Muscle of leg (tissue), 3 donors: ENCODE measurements at regions not wholly inside any gene's neighbourhood (a gene's known extent, or its start where the extent isn't known, plus 50 kb on each side); places are given as distances from the start of the nearest gene placed in this dataset.

Experiments
- DNase-seq: peaks from one replicate; pipeline ENCODE4 v3.0.0; 2013
- H3K27ac ChIP-seq: one replicate; pipeline ENCODE4 v1.5.1; 2013; ENCODE audit warnings: mild to moderate bottlenecking, low read length, control low read depth
- H3K27me3 ChIP-seq: one replicate; pipeline ENCODE4 v1.6.1; 2013; ENCODE audit warnings: low read length; ENCODE audit not compliant: control insufficient read depth, insufficient read depth
- H3K36me3 ChIP-seq: one replicate; pipeline ENCODE4 v1.6.1; 2013; ENCODE audit warnings: low read length; ENCODE audit not compliant: control insufficient read depth, insufficient read depth
- H3K4me1 ChIP-seq: one replicate; pipeline ENCODE4 v1.6.1; 2013; ENCODE audit warnings: low read length; ENCODE audit not compliant: control insufficient read depth, insufficient read depth
- H3K4me3 ChIP-seq: one replicate; pipeline ENCODE4 v1.5.1; 2013; ENCODE audit warnings: low read length, control low read depth
- H3K9me3 ChIP-seq: replicated peaks from 2 replicates; pipeline ENCODE4 v1.6.1; 2013; ENCODE audit warnings: low read depth, low read length; ENCODE audit not compliant: control insufficient read depth
- WGBS: methylation state at CpG from one replicate; pipeline ENCODE4 v1.1.5; 2013; ENCODE audit warnings: missing lambda C conversion rate; ENCODE audit not compliant: insufficient coverage; 5-methylcytosine and 5-hydroxymethylcytosine counted together

DNA sequence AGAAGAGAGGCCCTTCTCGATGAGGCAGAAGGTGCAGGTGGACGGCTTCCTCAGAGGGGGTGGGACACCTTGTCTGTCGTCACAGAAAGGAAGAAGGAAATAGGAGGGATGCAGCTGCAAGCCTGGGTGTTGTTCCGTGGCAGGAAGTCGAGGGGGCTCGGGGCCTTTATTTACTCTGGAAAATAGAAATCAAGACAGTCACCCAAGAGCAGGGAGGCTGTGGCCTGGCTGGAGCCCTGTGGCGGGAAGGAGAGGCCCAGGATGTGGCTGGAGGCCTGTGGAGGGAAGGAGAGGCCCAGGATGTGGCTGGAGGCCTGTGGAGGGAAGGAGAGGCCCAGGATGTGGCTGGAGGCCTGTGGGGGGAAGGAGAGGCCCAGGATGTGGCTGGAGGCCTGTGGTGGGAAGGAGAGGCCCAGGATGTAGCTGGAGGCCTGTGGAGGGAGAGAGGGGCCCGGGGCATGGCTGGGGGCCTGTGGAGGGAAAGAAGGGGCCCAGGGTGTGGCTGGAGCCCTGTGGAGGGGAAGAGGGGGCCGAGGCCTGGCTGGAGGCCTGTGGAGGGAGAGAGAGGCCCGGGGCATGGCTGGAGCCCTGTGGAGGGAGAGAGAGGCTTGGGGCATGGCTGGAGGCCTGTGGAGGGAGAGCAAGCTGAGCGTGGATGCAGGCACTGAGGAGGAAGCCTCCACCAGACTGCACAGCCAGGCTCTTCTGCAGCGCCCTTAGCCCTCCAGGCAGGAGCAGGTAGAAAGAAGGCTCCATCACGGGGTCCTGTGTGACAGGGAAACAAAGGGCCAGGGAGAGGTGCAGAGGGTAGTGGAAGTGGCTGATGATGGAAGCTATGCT, 97.3 kb upstream of the SFMBT2 start:
- Histone ChIP-seq H3K9me3 (peaks cover 5% of the 10 kb centered on the region), H3K27ac (peak overlapping the region; percentile 9), H3K4me3 (no peak overlapping the region), H3K4me1 (no peaks in the 10 kb centered on the region), H3K36me3 (no peaks in the 10 kb centered on the region), H3K27me3 (peaks cover 4% of the 10 kb centered on the region)
- no peak for DNase-seq
- WGBS, result 74% methylated on average over 13 of the region's 13 CpGs

DNA sequence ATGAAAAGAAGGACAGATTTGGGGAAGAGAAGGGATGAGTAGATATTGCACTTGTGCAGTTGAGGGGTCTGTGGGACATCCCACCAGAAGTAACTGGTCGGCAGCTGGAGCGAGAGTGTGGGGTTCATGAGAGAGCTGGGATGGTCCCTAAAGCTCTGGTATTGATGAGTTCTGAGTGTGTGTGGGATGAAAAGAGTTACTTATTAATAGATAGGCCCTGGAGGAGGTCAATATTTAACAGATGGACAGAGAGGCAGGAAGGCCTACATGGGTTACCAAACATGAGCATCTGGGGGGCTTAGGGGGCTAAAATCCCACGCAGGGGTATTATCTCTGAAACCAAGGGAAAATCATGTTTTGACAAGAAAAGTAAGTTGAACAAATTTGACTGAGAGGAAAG, 95.7 kb upstream of the SFMBT2 start:
- 97% methylated on average over 3 of the region's 3 CpGs for WGBS

DNA sequence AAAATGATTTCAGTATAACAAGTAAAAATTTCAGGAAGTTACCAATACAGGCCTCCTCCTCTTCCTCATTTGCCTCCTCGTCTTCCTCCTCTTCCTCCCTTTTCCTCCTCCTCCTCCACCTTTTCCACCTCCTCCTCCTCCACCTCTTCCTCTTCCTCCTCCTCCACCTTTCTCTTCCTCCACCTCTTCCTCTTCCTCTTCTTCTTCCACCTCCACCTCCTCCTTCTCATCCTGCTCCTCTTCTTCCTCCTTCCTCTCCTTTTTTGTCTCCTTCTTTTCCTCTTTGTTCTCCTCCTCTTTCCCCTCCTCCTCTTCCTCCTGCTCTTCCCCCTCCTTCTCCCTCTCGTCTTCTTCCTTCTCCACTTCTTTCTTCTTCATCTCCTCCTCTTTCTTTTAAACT, 94.4 kb upstream of the SFMBT2 start:
- H3K4me3 ChIP-seq, result no peak overlapping the region
- DNase-seq, result no peak
- H3K36me3 ChIP-seq, result no peaks in the 10 kb centered on the region
- H3K4me1 ChIP-seq, result no peaks in the 10 kb centered on the region
- peaks cover 4% of the 10 kb centered on the region for H3K27me3 ChIP-seq
- WGBS, result 78% methylated on average over 2 of the region's 2 CpGs
- no peak overlapping the region for H3K27ac ChIP-seq
- no peaks in the 10 kb centered on the region for H3K9me3 ChIP-seq

More for the DNA sequence above, 95.7 kb upstream of the SFMBT2 start:
- peaks cover 4% of the 10 kb centered on the region for H3K27me3 ChIP-seq
- no peak overlapping the region for H3K27ac ChIP-seq
- peaks cover 5% of the 10 kb centered on the region for H3K9me3 ChIP-seq
- DNase-seq, result no peak
- H3K36me3 ChIP-seq, result no peaks in the 10 kb centered on the region
- no peaks in the 10 kb centered on the region for H3K4me1 ChIP-seq
- H3K4me3 ChIP-seq, result no peak overlapping the region

DNA sequence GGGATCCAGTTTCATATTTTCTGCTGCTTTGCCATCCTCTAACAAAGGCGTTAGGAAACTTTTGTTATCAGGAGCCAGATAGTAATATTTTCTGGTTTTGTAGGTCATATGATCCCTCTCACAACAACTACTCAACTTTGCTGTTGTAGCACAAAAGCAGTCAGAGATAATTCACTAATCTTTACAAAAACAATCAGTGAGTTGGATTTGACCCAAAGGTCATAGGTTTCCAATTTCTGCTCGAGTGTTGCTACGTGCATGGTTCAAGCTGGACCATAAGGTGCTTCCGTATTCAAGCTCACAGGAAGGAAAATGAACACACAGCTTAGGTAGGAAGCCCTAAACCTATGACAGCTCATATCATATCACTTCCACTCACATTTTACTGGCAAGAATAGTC, 92.4 kb upstream of the SFMBT2 start:
- H3K4me3 ChIP-seq, result no peak overlapping the region
- no peak for DNase-seq
- no peak overlapping the region for H3K27ac ChIP-seq
- peaks cover 4% of the 10 kb centered on the region for H3K27me3 ChIP-seq
- no peaks in the 10 kb centered on the region for H3K9me3 ChIP-seq
- H3K4me1 ChIP-seq, result no peaks in the 10 kb centered on the region
- WGBS, result no CpG with 5 or more reads among the region's 4 CpGs
- no peaks in the 10 kb centered on the region for H3K36me3 ChIP-seq

GRCh38 chr10:7501157-7501556, 90.3 kb upstream of the SFMBT2 start:
- Histone ChIP-seq H3K4me1 (no peaks in the 10 kb centered on the region), H3K9me3 (no peaks in the 10 kb centered on the region), H3K27me3 (peaks cover 1% of the 10 kb centered on the region), H3K27ac (no peak overlapping the region), H3K36me3 (no peaks in the 10 kb centered on the region), H3K4me3 (no peak overlapping the region)
- DNase-seq, result no peak
- WGBS, result 90% methylated on average over 9 of the region's 12 CpGs

DNA sequence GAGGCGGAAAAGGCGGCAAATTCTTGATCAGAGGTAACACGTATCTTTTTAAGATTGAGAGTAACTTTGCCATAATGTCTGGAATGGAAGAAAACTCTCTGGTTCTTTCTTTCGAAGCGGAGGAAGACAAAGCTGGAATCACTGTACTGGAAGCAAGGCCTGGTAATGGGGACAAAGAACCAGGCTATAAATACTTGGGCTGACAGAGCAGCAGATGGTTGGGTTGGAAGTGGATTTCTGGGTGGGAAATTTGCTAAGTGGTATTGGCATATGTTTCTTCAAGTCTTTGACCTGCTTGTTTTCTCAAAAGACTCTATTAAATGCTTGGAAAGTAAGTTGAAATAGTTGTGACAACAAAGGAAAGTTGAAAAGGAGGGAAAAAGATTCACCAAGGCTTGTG, 87.3 kb upstream of the SFMBT2 start:
- Histone ChIP-seq H3K9me3 (no peaks in the 10 kb centered on the region), H3K27me3 (peaks cover 2% of the 10 kb centered on the region), H3K27ac (no peak overlapping the region), H3K4me1 (no peaks in the 10 kb centered on the region), H3K36me3 (no peaks in the 10 kb centered on the region), H3K4me3 (no peak overlapping the region)
- no peak for DNase-seq
- 93% methylated on average over 5 of the region's 5 CpGs for WGBS

GRCh38 chr10:7493996-7494395, 83.2 kb upstream of the SFMBT2 start:
- H3K27ac ChIP-seq, result no peak overlapping the region
- peaks cover 2% of the 10 kb centered on the region for H3K4me1 ChIP-seq
- H3K9me3 ChIP-seq, result no peaks in the 10 kb centered on the region
- H3K36me3 ChIP-seq, result no peaks in the 10 kb centered on the region
- peaks cover 2% of the 10 kb centered on the region for H3K27me3 ChIP-seq
- H3K4me3 ChIP-seq, result no peak overlapping the region
- no peak for DNase-seq
- WGBS, result no CpG with 5 or more reads among the region's 2 CpGs

DNA sequence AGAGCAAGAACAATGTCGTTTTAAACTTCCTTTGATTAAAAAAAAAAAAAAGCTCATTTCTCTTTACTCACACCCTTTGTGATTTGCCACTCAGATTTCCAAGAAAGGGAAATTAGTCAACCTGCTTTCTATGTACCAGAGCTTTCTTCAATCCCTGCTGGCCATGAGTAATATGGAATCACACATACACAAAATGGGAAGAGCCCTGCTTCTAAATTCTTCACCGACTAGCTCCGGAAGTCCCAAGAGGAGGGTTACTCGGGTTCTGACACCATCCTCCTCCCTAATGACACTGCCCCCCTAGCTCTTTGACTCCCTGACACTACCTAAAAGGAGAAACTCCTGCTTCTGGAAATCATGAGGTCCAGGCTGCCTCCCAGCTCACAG, 81.8 kb upstream of the SFMBT2 start:
- H3K27ac ChIP-seq, result no peak overlapping the region
- no peaks in the 10 kb centered on the region for H3K36me3 ChIP-seq
- H3K4me3 ChIP-seq, result no peak overlapping the region
- WGBS, result 56% methylated on average over 2 of the region's 4 CpGs
- no peak for DNase-seq
- no peaks in the 10 kb centered on the region for H3K9me3 ChIP-seq
- H3K27me3 ChIP-seq, result peaks cover 2% of the 10 kb centered on the region
- peaks cover 7% of the 10 kb centered on the region for H3K4me1 ChIP-seq

DNA sequence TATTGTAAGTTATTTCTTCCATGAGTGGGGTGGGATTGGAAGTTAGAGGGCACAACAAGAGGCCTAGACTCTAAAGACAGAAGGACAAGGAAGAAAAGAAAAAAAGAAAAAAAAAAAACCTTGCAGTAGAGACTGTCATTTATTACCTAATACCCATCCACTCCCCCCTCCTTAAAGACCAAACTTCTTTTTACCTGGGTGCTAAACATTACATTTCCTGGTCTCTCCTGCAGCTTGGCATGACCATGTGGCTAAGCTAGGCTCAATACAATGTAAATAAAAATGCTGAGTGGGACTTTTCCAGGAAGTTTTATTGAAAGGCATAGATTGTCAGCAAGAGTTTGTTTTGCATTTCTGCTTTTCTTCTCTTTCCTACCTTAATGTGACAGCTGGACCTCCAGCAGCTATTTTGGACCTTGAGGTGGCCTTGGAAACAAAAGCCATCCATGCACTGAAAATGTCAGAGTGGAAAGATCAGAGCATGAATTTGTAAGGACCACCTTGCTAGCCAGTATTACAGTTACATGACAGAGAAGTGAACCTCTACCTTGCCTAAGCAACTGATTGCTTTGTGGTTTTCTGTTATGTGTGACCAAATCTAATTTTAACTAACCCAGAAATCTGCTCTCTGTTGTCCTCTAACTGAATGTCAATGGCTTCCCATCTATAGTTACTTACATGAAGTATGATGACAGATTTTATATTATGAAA, 81.3 kb upstream of the SFMBT2 start:
- Histone ChIP-seq H3K27me3 (peaks cover 2% of the 10 kb centered on the region), H3K27ac (no peak overlapping the region), H3K9me3 (no peaks in the 10 kb centered on the region), H3K36me3 (no peaks in the 10 kb centered on the region), H3K4me3 (no peak overlapping the region), H3K4me1 (peaks cover 7% of the 10 kb centered on the region)
- no peak for DNase-seq

GRCh38 chr10:7491230-7491629, 80.4 kb upstream of the SFMBT2 start:
- H3K27ac ChIP-seq, result no peak overlapping the region
- WGBS, result 86% methylated on average over 6 of the region's 8 CpGs
- H3K27me3 ChIP-seq, result peaks cover 2% of the 10 kb centered on the region
- peaks cover 7% of the 10 kb centered on the region for H3K4me1 ChIP-seq
- H3K9me3 ChIP-seq, result no peaks in the 10 kb centered on the region
- no peak for DNase-seq
- no peak overlapping the region for H3K4me3 ChIP-seq
- no peaks in the 10 kb centered on the region for H3K36me3 ChIP-seq
